Activated naive CD4-positive, alpha-beta T cell treated with anti-CD3 and anti-CD28 coated beads, Interleukin-2, amount 10 ng/mL, durations not matched to agents 7 days and 5 days (primary cell): ENCODE measurements at regions not wholly inside any gene's neighbourhood (a gene's known extent, or its start where the extent isn't known, plus 50 kb on each side); places are given as distances from the start of the nearest gene placed in this dataset.
"Not testable (repeated sequence)": the region's sequence is repeated elsewhere in the genome, so short reads cannot be mapped to it uniquely, and the experiment has no call there.

Source experiments
- CTCF ChIA-PET: fragments of 350-600 bp; sonication (Branson Sonifier 250); formaldehyde crosslinking; loops from one replicate; lab custom pipeline; 2021; ENCODE audit warnings: antibody characterized with exemption; lab: Charles Lee
- DNase-seq: peaks from one replicate; pipeline ENCODE4 v3.0.0-alpha.2; 2020
- H3K27ac Mint-ChIP-seq: one replicate; pipeline ENCODE4 v1.8.0; 2021; ENCODE audit warnings: mild to moderate bottlenecking, moderate library complexity, mixed read lengths
- H3K27me3 Mint-ChIP-seq: one replicate; pipeline ENCODE4 v1.8.0; 2021; ENCODE audit warnings: mild to moderate bottlenecking, mixed read lengths
- H3K36me3 Mint-ChIP-seq: one replicate; pipeline ENCODE4 v1.8.0; 2021; ENCODE audit warnings: mixed read lengths
- H3K4me1 Mint-ChIP-seq: one replicate; pipeline ENCODE4 v1.8.0; 2021; ENCODE audit warnings: mixed read lengths
- H3K4me3 Mint-ChIP-seq: one replicate; pipeline ENCODE4 v1.8.0; 2021; ENCODE audit warnings: mild to moderate bottlenecking, moderate library complexity, mixed read lengths
- H3K9me3 Mint-ChIP-seq: one replicate; pipeline ENCODE4 v1.8.0; 2021; ENCODE audit warnings: mixed read lengths

DNA sequence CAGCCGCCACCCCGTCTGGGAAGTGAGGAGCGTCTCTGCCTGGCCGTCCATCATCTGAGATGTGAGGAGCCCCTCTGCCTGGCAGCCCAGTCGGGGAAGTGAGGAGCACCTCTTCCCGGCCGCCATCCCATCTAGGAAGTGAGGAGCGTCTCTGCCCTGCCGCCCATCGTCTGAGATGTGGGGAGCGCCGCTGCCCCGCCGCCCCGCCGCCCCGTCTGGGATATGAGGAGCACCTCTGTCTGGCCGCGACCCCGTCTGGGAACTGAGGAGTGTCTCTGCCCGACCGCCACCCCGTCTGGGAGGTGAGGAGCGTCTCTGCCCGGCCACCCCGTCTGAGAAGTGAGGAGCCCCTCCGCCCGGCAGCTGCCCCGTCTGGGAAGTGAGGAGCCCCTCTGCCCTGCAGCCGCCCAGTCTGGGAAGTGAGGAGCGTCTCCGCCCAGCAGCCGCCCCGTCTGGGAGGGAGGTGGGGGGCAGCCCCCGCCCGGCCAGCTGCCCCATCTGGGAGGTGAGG, 94.3 kb downstream of the BAMBI start:
- H3K9me3 Mint-ChIP-seq, H3K4me3 Mint-ChIP-seq, DNase-seq, H3K4me1 Mint-ChIP-seq, H3K27ac Mint-ChIP-seq, H3K36me3 Mint-ChIP-seq, CTCF ChIA-PET, H3K27me3 Mint-ChIP-seq: not testable (repeated sequence)

DNA sequence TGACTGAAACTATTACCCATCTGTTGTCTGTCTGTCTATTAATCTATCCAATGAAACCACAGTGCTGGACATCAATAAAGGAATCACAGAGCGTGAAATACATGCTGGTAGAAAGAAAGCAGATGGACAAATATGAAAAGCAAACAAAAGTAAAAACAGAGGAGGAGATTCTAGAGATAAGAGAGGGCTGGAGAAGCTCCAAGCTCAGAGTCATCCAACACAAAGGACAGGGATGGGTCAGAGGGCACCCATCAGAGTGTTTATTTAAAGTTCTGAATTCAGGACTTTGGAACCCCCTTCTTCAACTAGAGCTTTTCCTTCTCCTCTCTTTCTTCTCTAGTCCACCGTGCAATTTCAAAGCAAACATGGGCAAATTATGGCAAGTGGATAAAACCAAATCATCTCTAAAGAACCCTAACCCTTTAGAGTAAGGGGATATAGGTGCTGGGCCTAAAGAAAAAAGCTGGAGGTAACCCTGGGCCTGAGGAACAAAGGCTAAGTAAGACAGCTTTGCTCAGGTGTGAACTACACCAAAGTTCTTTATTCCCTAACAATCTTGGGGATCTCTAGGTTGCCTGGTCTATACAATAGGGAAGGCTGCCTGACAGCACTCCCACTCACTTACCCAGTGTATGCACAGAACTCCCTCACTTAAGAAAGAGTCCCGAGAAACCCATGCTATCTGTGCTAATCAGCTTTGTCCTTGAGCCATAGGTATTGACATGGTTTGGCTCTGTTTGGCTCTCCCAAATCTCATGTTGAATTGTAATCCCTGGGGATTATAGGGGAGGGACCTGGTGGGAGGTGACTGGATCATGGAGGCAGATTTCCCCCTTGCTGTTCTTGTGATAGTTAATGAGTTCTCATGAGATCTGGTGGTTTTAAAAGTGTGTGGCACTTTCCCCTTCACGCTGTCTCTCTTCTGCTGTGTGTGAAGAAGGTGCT, 97.0 kb downstream of the BAMBI start:
- CTCF ChIA-PET = no interaction called here
- Mint-ChIP-seq H3K36me3 (no peaks in the 10 kb centered on the region), H3K4me1 (no peaks in the 10 kb centered on the region), H3K27ac (no peak overlapping the region), H3K27me3 (no peaks in the 10 kb centered on the region), H3K4me3 (no peak overlapping the region), H3K9me3 (peaks cover 9% of the 10 kb centered on the region)
- no peak for DNase-seq

- DNase-seq = no peak
- Mint-ChIP-seq H3K4me3 (no peak overlapping the region), H3K27me3 (no peaks in the 10 kb centered on the region), H3K9me3 (peaks cover 8% of the 10 kb centered on the region), H3K27ac (no peak overlapping the region), H3K36me3 (no peaks in the 10 kb centered on the region), H3K4me1 (no peaks in the 10 kb centered on the region)
- CTCF ChIA-PET = no interaction called here
These were observed 98.5 kb downstream of the BAMBI start for GRCh38 chr10:28775773-28776172.

DNA sequence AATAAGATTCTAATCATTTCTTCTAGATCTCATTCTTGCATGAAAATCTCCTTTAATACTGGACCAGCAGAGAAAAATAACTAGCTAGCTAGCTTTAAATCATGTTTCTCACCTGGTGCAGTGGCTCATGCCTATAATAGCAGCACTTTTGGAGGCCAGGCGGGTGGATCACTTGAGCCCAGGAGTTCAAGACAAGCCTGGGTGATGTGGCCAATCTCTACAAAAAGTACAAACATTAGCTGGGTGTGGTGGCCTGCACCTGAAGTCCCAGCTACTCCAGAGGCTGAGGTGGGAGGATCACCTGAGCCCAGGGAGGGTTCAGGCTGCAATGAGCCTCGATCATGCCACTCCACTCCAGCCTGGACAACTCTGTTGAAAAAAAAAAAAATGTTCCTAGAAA, 99.2 kb downstream of the BAMBI start:
- Mint-ChIP-seq H3K27ac (peak overlapping the region; percentile 42), H3K36me3 (no peaks in the 10 kb centered on the region), H3K27me3 (no peaks in the 10 kb centered on the region), H3K4me3 (no peak overlapping the region), H3K9me3 (peaks cover 5% of the 10 kb centered on the region), H3K4me1 (no peaks in the 10 kb centered on the region)
- CTCF ChIA-PET = no interaction called here
- no peak for DNase-seq

DNA sequence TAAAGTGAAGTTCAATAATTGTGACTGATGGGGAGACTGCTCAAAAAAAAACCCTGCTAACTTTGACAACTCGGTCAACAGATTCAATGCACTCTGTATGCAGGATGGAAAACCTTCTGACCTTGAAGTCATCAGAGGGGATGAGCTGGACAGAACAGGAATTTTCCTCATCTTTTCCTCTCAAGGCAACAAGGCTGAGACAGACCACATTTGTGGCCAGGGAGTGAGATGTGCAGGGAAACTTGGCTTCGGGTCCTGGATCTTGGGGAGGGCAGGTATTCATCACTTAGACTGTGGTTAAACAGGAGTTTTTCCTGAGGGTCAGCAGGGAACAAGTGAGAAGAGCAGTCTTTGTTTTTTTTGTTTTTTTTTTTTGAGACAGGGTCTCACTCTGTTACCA, 100.6 kb downstream of the BAMBI start:
- no peak overlapping the region for H3K4me3 Mint-ChIP-seq
- CTCF ChIA-PET = no interaction called here
- H3K27me3 Mint-ChIP-seq = no peaks in the 10 kb centered on the region
- no peak overlapping the region for H3K27ac Mint-ChIP-seq
- H3K36me3 Mint-ChIP-seq = no peaks in the 10 kb centered on the region
- no peak for DNase-seq
- peaks cover 5% of the 10 kb centered on the region for H3K9me3 Mint-ChIP-seq
- no peaks in the 10 kb centered on the region for H3K4me1 Mint-ChIP-seq

DNA sequence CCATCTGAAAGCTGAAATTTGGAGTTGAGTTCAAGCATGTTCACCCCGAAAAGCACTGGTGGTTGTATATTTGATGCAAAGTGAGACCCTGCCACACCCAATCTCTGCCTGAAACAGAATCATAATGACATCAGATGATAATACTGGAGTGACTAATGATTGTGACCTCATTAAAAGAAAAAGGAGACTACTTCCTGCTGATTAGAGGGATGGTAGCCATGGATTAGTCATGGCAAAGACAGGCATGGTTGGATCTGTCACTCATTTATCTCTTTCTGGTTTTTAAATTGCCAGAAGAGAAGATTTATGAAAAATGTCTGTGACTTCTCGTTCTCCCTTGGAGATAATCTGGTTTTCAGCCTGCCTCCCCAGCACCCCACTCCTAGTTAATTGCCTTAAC, 101.2 kb downstream of the BAMBI start:
- CTCF ChIA-PET = no interaction called here
- Mint-ChIP-seq H3K27ac (no peak overlapping the region), H3K9me3 (peaks cover 5% of the 10 kb centered on the region), H3K27me3 (no peaks in the 10 kb centered on the region), H3K4me1 (no peaks in the 10 kb centered on the region), H3K4me3 (no peak overlapping the region), H3K36me3 (no peaks in the 10 kb centered on the region)
- no peak for DNase-seq

- no peaks in the 10 kb centered on the region for H3K9me3 Mint-ChIP-seq
- no peak overlapping the region for H3K27ac Mint-ChIP-seq
- no peak overlapping the region for H3K4me3 Mint-ChIP-seq
- H3K36me3 Mint-ChIP-seq = no peaks in the 10 kb centered on the region
- H3K27me3 Mint-ChIP-seq = no peaks in the 10 kb centered on the region
- CTCF ChIA-PET = no interaction called here
- no peaks in the 10 kb centered on the region for H3K4me1 Mint-ChIP-seq
- DNase-seq = no peak
These were observed 104.0 kb downstream of the BAMBI start for GRCh38 chr10:28781296-28781695.

DNA sequence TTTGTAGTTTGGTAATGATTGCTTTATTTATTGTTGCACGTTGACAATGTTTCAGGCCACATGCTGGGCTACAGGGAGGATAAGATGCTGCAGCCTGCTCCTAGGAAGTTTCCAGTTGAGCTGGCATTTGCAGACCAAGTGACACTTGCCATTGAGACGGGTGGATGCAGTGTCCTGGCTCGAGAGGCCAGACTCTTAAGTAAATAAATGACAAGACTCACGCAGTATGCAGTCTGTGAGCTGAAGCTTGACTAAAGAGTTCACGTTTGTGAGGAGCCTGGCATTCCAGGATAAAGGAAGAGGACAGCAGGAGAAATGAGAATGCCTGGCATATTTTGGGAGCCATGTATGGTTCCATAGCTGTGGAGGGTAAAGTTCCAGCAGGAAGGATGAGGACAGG, 105.8 kb downstream of the BAMBI start:
- Mint-ChIP-seq H3K27ac (no peak overlapping the region), H3K27me3 (no peaks in the 10 kb centered on the region), H3K4me1 (no peaks in the 10 kb centered on the region), H3K4me3 (no peak overlapping the region), H3K9me3 (no peaks in the 10 kb centered on the region), H3K36me3 (no peaks in the 10 kb centered on the region)
- CTCF ChIA-PET = no interaction called here
- DNase-seq = no peak

GRCh38 chr10:28785018-28785417, 107.7 kb downstream of the BAMBI start:
- no peak for DNase-seq
- Mint-ChIP-seq H3K4me3 (no peak overlapping the region), H3K36me3 (no peaks in the 10 kb centered on the region), H3K27me3 (no peaks in the 10 kb centered on the region), H3K27ac (no peak overlapping the region), H3K9me3 (no peaks in the 10 kb centered on the region), H3K4me1 (no peaks in the 10 kb centered on the region)
- CTCF ChIA-PET = no interaction called here

- CTCF ChIA-PET = no interaction called here
These were observed 110.9 kb downstream of the BAMBI start for GRCh38 chr10:28788252-28788651.

GRCh38 chr10:28788762-28789161, 111.4 kb downstream of the BAMBI start:
- no peak overlapping the region for H3K27ac Mint-ChIP-seq
- DNase-seq = no peak
- no peaks in the 10 kb centered on the region for H3K36me3 Mint-ChIP-seq
- CTCF ChIA-PET = no interaction called here
- no peaks in the 10 kb centered on the region for H3K4me1 Mint-ChIP-seq
- H3K9me3 Mint-ChIP-seq = no peaks in the 10 kb centered on the region
- H3K27me3 Mint-ChIP-seq = no peaks in the 10 kb centered on the region
- no peak overlapping the region for H3K4me3 Mint-ChIP-seq

More at GRCh38 chr10:28788252-28788651, 110.9 kb downstream of the BAMBI start:
- no peak for DNase-seq
- H3K4me3 Mint-ChIP-seq = no peak overlapping the region
- no peaks in the 10 kb centered on the region for H3K36me3 Mint-ChIP-seq
- no peaks in the 10 kb centered on the region for H3K9me3 Mint-ChIP-seq
- no peaks in the 10 kb centered on the region for H3K27me3 Mint-ChIP-seq
- H3K27ac Mint-ChIP-seq = no peak overlapping the region
- H3K4me1 Mint-ChIP-seq = no peaks in the 10 kb centered on the region

DNA sequence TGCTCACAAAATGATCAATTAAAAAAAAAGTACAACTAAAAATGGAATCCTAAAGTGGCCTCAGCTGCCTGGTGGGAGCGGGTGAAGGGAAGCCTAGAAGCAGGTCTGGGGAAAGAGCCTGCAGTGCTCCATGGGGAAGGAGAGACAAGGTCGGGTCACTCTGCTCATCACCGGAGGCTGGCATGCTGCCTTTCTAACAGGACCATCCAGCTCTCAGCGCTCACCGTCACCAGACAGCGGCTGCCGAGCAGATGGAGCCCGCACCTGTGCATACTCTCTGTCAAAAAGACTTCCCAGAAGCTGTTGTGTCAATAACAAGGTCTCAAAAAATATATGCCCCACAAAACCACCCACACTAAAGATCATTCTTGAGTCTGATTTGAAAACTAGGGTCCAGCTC, 112.8 kb downstream of the BAMBI start:
- no peak for DNase-seq
- no peaks in the 10 kb centered on the region for H3K9me3 Mint-ChIP-seq
- H3K27ac Mint-ChIP-seq = no peak overlapping the region
- no peaks in the 10 kb centered on the region for H3K4me1 Mint-ChIP-seq
- H3K4me3 Mint-ChIP-seq = no peak overlapping the region
- CTCF ChIA-PET = no interaction called here
- no peaks in the 10 kb centered on the region for H3K27me3 Mint-ChIP-seq
- no peaks in the 10 kb centered on the region for H3K36me3 Mint-ChIP-seq

- H3K4me3 Mint-ChIP-seq = no peak overlapping the region
- CTCF ChIA-PET = no interaction called here
- DNase-seq = no peak
- no peak overlapping the region for H3K27ac Mint-ChIP-seq
- H3K9me3 Mint-ChIP-seq = no peaks in the 10 kb centered on the region
- H3K4me1 Mint-ChIP-seq = no peaks in the 10 kb centered on the region
- peaks cover 4% of the 10 kb centered on the region for H3K27me3 Mint-ChIP-seq
- no peaks in the 10 kb centered on the region for H3K36me3 Mint-ChIP-seq
These were observed 116.2 kb downstream of the BAMBI start for GRCh38 chr10:28793482-28793881.

GRCh38 chr10:28794986-28795385, 117.7 kb downstream of the BAMBI start:
- no peak overlapping the region for H3K4me3 Mint-ChIP-seq
- no peaks in the 10 kb centered on the region for H3K36me3 Mint-ChIP-seq
- no peaks in the 10 kb centered on the region for H3K9me3 Mint-ChIP-seq
- CTCF ChIA-PET = no interaction called here
- no peak for DNase-seq
- H3K27me3 Mint-ChIP-seq = peaks cover 5% of the 10 kb centered on the region
- H3K4me1 Mint-ChIP-seq = no peaks in the 10 kb centered on the region
- H3K27ac Mint-ChIP-seq = no peak overlapping the region
